Neural progenitor cell (in vitro differentiated cells): ENCODE measurements at regions not wholly inside any gene's neighbourhood (a gene's known extent, or its start where the extent isn't known, plus 50 kb on each side); places are given as distances from the start of the nearest gene placed in this dataset.

Source experiments
- DNase-seq: peaks from one replicate; pipeline ENCODE4 v3.0.0-alpha.2; 2016; ENCODE audit warnings: low spot score
- H2AFZ ChIP-seq: fragments of 200-600 bp; sonication (generic); replicated peaks from 2 replicates; pipeline ENCODE4 v1.6.1; 2016; ENCODE audit warnings: antibody characterized with exemption
- H3F3A ChIP-seq: fragments of 200-600 bp; sonication (generic); 2 replicates; pipeline ENCODE4 v1.6.1; 2016; ENCODE audit warnings: antibody characterized with exemption, low read depth
- H3K27ac ChIP-seq: fragments of 200-600 bp; sonication (generic); 2 replicates; pipeline ENCODE4 v1.5.1; 2016; ENCODE audit warnings: mild to moderate bottlenecking
- H3K27me3 ChIP-seq: fragments of 200-600 bp; sonication (generic); 2 replicates; pipeline ENCODE4 v1.6.1; 2016; ENCODE audit warnings: mild to moderate bottlenecking, moderate library complexity
- H3K36me3 ChIP-seq: fragments of 200-600 bp; sonication (generic); 2 replicates; pipeline ENCODE4 v1.5.1; 2016
- H3K4me1 ChIP-seq: fragments of 200-600 bp; sonication (generic); 2 replicates; pipeline ENCODE4 v1.6.1; 2016; ENCODE audit warnings: mixed run types
- H3K4me2 ChIP-seq: fragments of 200-600 bp; sonication (generic); 2 replicates; pipeline ENCODE4 v1.6.1; 2016
- H3K4me3 ChIP-seq: fragments of 200-600 bp; sonication (generic); 2 replicates; pipeline ENCODE4 v1.5.1; 2016
- H3K79me2 ChIP-seq: fragments of 200-600 bp; sonication (generic); 2 replicates; pipeline ENCODE4 v1.6.1; 2016; ENCODE audit warnings: low read depth
- H3K9ac ChIP-seq: fragments of 200-600 bp; sonication (generic); 2 replicates; pipeline ENCODE4 v1.6.1; 2016
- H3K9me3 ChIP-seq: fragments of 200-600 bp; sonication (generic); 2 replicates; pipeline ENCODE4 v1.5.1; 2016; ENCODE audit warnings: low read depth
- H4K20me1 ChIP-seq: fragments of 200-600 bp; sonication (generic); 2 replicates; pipeline ENCODE4 v1.6.1; 2016; ENCODE audit warnings: low read depth
- H3K27ac Mint-ChIP-seq: 3 replicates; pipeline ENCODE4 v1.8.0; 2021; ENCODE audit warnings: mixed read lengths
- H3K27me3 Mint-ChIP-seq: 2 replicates; pipeline ENCODE4 v1.8.0; 2022; ENCODE audit warnings: low read depth, mild to moderate bottlenecking, inconsistent platforms, moderate library complexity, mixed read lengths; ENCODE audit not compliant: insufficient read depth
- H3K36me3 Mint-ChIP-seq: 3 replicates; pipeline ENCODE4 v1.8.0; 2021; ENCODE audit warnings: mixed read lengths
- H3K4me1 Mint-ChIP-seq: 3 replicates; pipeline ENCODE4 v1.8.0; 2021; ENCODE audit warnings: mixed read lengths
- H3K4me3 Mint-ChIP-seq: 3 replicates; pipeline ENCODE4 v1.8.0; 2021; ENCODE audit warnings: mild to moderate bottlenecking, moderate library complexity, mixed read lengths
- H3K9me3 Mint-ChIP-seq: 3 replicates; pipeline ENCODE4 v1.8.0; 2020; ENCODE audit warnings: mixed read lengths
- CTCF ChIP-seq: fragments of 200-600 bp; sonication (generic); IDR thresholded peaks from 2 replicates; pipeline ENCODE4 v1.5.1; 2017; ENCODE audit warnings: antibody characterized with exemption, mild to moderate bottlenecking
- EZH2 ChIP-seq: fragments of 200-600 bp; sonication (generic); IDR thresholded peaks from 2 replicates; pipeline ENCODE4 v1.6.1; 2017; ENCODE audit warnings: antibody characterized with exemption, mild to moderate bottlenecking, moderate library complexity
- EZH2phosphoT487 ChIP-seq: fragments of 200-600 bp; sonication (generic); IDR thresholded peaks from 2 replicates; pipeline ENCODE4 v1.6.1; 2017; ENCODE audit warnings: antibody characterized with exemption

- no peaks in the 10 kb centered on the region for H3K36me3 ChIP-seq
- H3K4me2 ChIP-seq: no peak overlapping the region
- DNase-seq: no peak
- no peaks in the 10 kb centered on the region for H3K4me1 ChIP-seq
- no peaks in the 10 kb centered on the region for H3F3A ChIP-seq
- Mint-ChIP-seq H3K27me3 (no peaks in the 10 kb centered on the region), H3K4me3 (no peak overlapping the region), H3K4me1 (peaks cover 10% of the 10 kb centered on the region), H3K27ac (no peak overlapping the region), H3K36me3 (no peaks in the 10 kb centered on the region), H3K9me3 (no peaks in the 10 kb centered on the region)
- no peak overlapping the region for H3K9ac ChIP-seq
- no peaks in the 10 kb centered on the region for H3K79me2 ChIP-seq
- H3K27me3 ChIP-seq: no peaks in the 10 kb centered on the region
- H2AFZ ChIP-seq: no peak overlapping the region
- TF ChIP-seq EZH2 (no peak), EZH2phosphoT487 (no peak), CTCF (no peak)
- H3K27ac ChIP-seq: no peak overlapping the region
- H3K9me3 ChIP-seq: no peaks in the 10 kb centered on the region
- H4K20me1 ChIP-seq: no peaks in the 10 kb centered on the region
- no peak overlapping the region for H3K4me3 ChIP-seq
These were observed 65.6 kb upstream of the FLRT2 start for GRCh38 chr14:85464135-85464895.

GRCh38 chr14:85466678-85467077, 63.3 kb upstream of the FLRT2 start:
- no peaks in the 10 kb centered on the region for H3K79me2 ChIP-seq
- no peaks in the 10 kb centered on the region for H3F3A ChIP-seq
- Mint-ChIP-seq H3K27ac (no peak overlapping the region), H3K4me3 (no peak overlapping the region), H3K9me3 (no peaks in the 10 kb centered on the region), H3K36me3 (no peaks in the 10 kb centered on the region), H3K27me3 (no peaks in the 10 kb centered on the region), H3K4me1 (peaks cover 10% of the 10 kb centered on the region)
- no peaks in the 10 kb centered on the region for H3K36me3 ChIP-seq
- no peaks in the 10 kb centered on the region for H3K27me3 ChIP-seq
- H4K20me1 ChIP-seq: no peaks in the 10 kb centered on the region
- no peak overlapping the region for H3K4me3 ChIP-seq
- no peaks in the 10 kb centered on the region for H3K9me3 ChIP-seq
- TF ChIP-seq EZH2: no peak
- TF ChIP-seq EZH2phosphoT487: no peak
- TF ChIP-seq CTCF: no peak
- H3K27ac ChIP-seq: no peak overlapping the region
- DNase-seq: no peak
- no peaks in the 10 kb centered on the region for H3K4me1 ChIP-seq
- H2AFZ ChIP-seq: no peak overlapping the region
- no peak overlapping the region for H3K9ac ChIP-seq
- no peak overlapping the region for H3K4me2 ChIP-seq

GRCh38 chr14:85468816-85469215, 61.1 kb upstream of the FLRT2 start:
- no peaks in the 10 kb centered on the region for H3K36me3 ChIP-seq
- no peak overlapping the region for H2AFZ ChIP-seq
- no peaks in the 10 kb centered on the region for H3K9me3 ChIP-seq
- no peak for DNase-seq
- H3K79me2 ChIP-seq: no peaks in the 10 kb centered on the region
- no peak overlapping the region for H3K9ac ChIP-seq
- H3K4me2 ChIP-seq: no peak overlapping the region
- H3K27ac ChIP-seq: no peak overlapping the region
- H3K9me3 Mint-ChIP-seq: no peaks in the 10 kb centered on the region
- peaks cover 4% of the 10 kb centered on the region for H3K4me1 Mint-ChIP-seq
- H3K4me1 ChIP-seq: no peaks in the 10 kb centered on the region
- H3K4me3 Mint-ChIP-seq: no peak overlapping the region
- no peaks in the 10 kb centered on the region for H3F3A ChIP-seq
- H3K4me3 ChIP-seq: no peak overlapping the region
- no peaks in the 10 kb centered on the region for H3K27me3 Mint-ChIP-seq
- no peaks in the 10 kb centered on the region for H3K36me3 Mint-ChIP-seq
- H3K27me3 ChIP-seq: no peaks in the 10 kb centered on the region
- TF ChIP-seq EZH2phosphoT487 (no peak), EZH2 (no peak), CTCF (no peak)
- no peaks in the 10 kb centered on the region for H4K20me1 ChIP-seq
- no peak overlapping the region for H3K27ac Mint-ChIP-seq
